HG03060 (cell line): ENCODE measurements at regions not wholly inside any gene's neighbourhood (a gene's known extent, or its start where the extent isn't known, plus 50 kb on each side); places are given as distances from the start of the nearest gene placed in this dataset.
"Not testable (repeated sequence)": the region's sequence is repeated elsewhere in the genome, so short reads cannot be mapped to it uniquely, and the experiment has no call there.

Source experiments
- ATAC-seq: cut with Tn5 transposase; IDR thresholded peaks from one replicate; pipeline ENCODE4 v1.9.1; 2021; ENCODE audit warnings: low read depth, moderate number of reproducible peaks; ENCODE audit not compliant: unreplicated experiment

DNA sequence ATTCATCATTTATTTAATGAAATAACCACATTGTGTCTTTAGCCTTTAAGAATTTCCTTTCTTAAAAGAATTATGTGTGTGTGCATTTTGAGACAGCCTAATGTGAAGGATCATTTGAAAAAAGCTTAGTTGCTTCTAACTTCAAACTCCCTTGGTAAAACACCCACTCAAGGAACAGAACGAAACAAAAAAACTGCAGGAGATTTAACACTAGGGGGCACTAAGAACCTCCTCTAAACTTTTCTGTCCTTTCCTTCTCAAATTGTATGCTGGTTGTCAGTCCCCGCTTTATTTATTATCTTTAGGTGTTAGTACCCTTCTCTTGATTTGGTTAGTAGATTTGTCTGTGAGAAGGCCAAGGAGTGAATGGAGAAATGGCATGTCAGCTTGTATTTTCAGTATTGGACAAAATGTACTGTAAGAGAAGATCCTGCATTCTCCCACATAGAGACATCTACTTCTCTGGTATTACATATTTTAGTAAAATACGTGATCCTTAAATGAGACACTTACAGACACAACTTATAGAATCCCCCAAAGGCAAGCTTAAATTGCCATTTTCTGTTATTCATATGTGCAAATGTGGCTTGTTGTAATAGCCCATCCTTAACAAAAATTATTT, 229.7 kb downstream of the MRPS30 start:
- no peak for ATAC-seq

GRCh38 chr5:45042283-45042682, 233.5 kb downstream of the MRPS30 start:
- no peak for ATAC-seq

GRCh38 chr5:45057564-45057963, 248.8 kb downstream of the MRPS30 start:
- ATAC-seq, result no peak

DNA sequence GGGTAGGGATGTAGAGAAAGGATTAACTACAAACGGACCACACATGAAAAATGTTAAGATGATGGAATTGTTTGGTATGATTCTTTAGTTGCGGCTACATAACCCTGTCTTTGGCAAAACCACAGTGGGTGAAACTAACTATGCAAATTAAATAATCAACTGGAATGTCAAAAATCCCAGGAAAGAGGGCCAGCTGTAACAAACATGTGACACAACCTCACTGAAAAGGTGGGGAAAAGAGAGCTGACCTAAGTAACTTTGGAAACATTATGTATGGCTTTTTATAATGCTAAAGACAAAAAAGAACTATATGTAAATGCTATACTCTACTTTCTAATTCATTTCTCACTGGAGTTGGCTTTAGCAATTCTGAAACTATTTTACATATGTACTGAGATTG, 252.0 kb downstream of the MRPS30 start:
- no peak for ATAC-seq

GRCh38 chr5:45062044-45062443, 253.3 kb downstream of the MRPS30 start:
- no peak for ATAC-seq

GRCh38 chr5:45081082-45081481, 272.3 kb downstream of the MRPS30 start:
- no peak for ATAC-seq

DNA sequence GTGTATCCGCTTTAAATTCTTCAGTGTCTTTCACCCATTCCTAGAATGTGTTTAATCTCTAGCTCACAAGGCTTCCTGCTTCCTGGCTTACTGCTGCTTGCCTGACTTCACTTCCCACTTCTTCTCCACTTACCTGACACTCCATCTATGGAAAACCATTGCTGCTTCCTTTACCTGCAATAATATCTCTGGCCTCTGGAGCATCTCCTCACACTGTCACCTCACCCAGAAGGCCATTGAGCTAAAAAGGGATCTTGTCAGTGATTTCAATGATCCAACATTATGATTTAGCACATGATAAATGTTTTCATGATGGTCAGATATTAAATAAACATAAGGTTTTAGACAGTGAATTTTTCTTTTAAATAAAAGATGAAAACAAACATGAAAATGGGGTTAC, 281.1 kb downstream of the MRPS30 start:
- no peak for ATAC-seq

GRCh38 chr5:45093377-45093776, 284.6 kb downstream of the MRPS30 start:
- no peak for ATAC-seq

DNA sequence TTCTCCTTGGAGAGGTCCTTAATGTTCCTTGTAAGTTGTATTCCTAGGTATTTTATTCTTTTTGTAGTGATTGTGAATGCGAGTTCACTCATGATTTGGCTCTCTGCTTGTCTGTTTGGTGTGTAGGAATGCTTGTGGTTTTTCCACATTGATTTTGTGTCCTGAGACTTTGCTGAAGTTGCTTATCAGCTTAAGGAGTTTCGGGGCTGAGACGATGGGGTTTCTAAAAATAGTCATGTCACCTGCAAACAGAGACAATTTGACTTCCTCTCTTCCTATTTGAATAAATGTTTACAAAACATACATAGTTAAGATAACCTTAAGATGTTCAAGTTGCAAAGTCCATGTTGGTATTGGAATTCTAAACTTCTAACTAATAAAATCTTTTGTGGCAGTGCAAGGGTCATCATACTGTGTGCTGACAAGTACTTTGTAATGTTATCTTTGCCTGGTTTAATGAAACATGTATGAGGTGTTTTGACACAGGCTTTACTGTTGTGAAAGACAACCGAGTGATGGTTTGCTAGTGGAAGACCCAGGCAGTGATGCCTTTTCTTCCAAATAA, 286.2 kb downstream of the MRPS30 start:
- no peak for ATAC-seq

DNA sequence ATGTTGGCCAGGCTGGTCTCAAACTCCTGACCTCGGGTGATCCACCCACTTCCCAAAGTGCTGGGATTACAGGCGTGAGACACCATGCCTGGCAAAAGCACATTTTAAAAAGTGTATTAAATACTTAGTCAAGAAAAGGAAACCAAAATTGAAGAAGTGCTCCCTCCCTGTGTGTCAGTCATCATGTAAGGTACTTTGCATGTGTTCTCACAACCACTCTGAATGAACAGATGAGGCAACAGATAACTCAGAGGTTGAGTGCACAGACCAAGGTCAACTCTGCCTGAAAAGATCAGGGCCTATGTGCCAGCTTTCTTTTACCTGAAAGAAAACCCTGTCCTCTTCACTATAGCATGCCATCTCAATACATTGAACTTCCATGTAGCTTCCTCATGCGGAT, 289.7 kb downstream of the MRPS30 start:
- no peak for ATAC-seq

GRCh38 chr5:45101146-45101545, 292.4 kb downstream of the MRPS30 start:
- no peak for ATAC-seq

- no peak for ATAC-seq
Observed at GRCh38 chr5:45105491-45105994, 296.8 kb downstream of the MRPS30 start.

DNA sequence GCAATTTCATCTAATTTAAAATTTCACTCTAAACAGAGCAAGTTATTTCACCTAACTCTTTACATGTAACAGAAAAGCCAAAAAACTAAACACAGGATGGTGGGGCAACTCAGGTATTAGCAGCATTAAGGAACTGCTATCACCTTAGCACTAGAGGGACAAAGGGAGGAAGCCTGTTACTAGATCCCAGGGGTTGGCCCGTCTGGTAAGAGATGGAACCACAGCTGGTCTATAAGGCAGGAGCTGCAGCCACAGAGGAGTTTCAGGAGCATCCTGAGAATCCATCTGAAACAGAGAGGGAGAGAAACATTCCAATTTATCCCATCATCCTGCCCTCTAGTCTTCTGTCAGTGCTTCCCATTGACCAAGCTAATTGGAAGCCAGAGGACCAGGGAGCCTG, 300.3 kb downstream of the MRPS30 start:
- no peak for ATAC-seq

GRCh38 chr5:45109636-45110035, 300.9 kb downstream of the MRPS30 start:
- ATAC-seq, result no peak

- no peak for ATAC-seq
Observed at GRCh38 chr5:45110399-45110798, 301.7 kb downstream of the MRPS30 start.

DNA sequence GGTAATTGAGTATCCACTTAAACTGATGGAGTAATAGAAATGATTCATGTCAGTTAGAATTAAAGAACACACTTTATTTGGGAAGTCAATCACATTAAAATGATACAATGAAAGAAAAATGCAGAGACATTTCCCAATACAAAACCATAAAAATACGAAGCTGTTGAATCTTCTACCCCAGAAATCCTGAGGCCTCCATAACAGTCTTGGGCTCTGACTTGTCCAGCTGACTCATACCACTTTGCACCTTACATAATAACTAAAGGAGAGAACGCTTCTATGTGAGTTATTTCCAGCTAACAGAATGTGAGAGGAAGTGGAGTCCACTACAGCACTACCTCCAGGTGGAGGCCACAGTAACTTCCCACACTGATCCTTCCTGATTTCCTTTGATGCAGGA, 305.0 kb downstream of the MRPS30 start:
- ATAC-seq, result no peak

- no peak for ATAC-seq
Observed at GRCh38 chr5:45132972-45133371, 324.2 kb downstream of the MRPS30 start.

- no peak for ATAC-seq
Observed at GRCh38 chr5:45162974-45163373, 354.2 kb downstream of the MRPS30 start.

- ATAC-seq, result no peak
Observed at GRCh38 chr5:45171563-45171962, 362.8 kb downstream of the MRPS30 start.

GRCh38 chr5:45172634-45173033, 363.9 kb downstream of the MRPS30 start:
- ATAC-seq, result not testable (repeated sequence)

GRCh38 chr5:45179686-45180085, 370.9 kb downstream of the MRPS30 start:
- no peak for ATAC-seq

DNA sequence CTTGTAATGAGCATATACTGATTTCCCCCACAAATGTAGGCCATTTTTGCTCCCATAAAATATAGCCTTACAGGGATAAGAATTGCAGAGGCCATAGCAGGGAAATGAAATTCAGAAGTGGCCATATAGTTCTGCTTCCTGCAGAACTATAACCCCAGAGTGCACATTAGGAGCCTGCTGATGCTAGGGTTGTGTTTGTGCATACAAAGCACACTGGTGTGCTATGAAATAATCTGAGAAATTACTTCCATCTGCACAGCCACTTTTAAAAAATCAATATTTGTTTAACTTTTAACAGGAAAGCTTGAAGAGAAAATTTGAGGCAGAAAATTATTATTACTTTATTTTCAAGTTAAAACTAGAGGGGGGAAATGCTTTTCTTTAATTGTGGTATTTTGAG, 380.3 kb downstream of the MRPS30 start:
- ATAC-seq, result no peak

- no peak for ATAC-seq
Observed at GRCh38 chr5:45189481-45189880, 380.7 kb downstream of the MRPS30 start.
